Activated gamma-delta T cell (primary cell): ENCODE measurements at regions not wholly inside any gene's neighbourhood (a gene's known extent, or its start where the extent isn't known, plus 50 kb on each side); places are given as distances from the start of the nearest gene placed in this dataset.
"Not testable (repeated sequence)": the region's sequence is repeated elsewhere in the genome, so short reads cannot be mapped to it uniquely, and the experiment has no call there.

Experiments
- DNase-seq: peaks from one replicate; lab custom pipeline; 2025; lab: John Stamatoyannopoulos, UW

DNA sequence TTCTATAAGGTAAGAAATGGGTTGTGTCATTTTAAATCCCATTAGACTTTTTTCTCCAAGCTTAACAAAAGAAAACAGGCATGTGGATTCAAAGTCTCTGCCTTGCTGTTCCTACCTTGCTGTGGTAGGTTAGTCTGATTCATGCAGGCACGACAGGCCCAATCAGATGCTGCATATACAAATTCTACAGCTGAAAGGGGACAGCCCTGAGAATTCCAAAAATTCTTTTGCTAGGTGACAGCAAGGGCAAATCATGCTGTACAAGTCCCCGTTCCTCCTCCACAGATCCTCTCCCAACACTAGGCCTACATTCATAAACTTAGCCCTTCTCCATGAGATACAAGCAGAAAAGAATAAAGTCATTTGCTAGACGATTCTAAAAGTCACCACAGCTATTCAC is 161.2 kb upstream of the THBS1 start:
- DNase-seq, result no peak

DNA sequence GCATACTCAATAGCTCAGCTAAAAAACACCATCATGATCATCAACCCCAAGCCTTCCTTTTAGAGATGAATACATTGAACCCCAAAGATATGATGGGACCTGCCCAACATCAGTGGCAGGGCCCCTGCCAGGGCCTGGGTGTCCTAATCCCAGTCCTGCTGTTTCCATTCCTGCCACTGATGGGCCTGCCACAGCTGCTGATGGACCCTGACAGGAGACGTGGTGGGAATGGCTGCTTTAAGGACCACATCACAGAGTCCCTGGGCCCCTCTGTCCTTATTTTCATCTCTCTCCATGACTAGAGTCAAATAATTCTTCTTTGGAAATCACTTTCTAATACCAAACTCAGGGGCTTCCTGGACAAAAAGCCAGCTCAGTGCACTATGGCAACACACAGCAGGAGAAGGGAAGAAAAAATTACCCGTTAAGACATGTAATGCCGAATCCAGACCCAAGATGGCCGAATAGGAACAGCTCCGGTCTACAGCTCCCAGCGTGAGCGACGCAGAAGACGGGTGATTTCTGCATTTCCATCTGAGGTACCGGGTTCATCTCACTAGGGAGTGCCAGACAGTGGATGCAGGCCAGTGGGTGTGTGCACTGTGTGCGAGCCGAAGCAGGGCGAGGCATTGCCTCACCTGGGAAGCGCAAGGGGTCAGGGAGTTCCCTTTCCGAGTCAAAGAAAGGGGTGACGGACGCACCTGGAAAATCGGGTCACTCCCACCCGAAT is 160.6 kb upstream of the THBS1 start:
- DNase-seq, result not testable (repeated sequence)

DNA sequence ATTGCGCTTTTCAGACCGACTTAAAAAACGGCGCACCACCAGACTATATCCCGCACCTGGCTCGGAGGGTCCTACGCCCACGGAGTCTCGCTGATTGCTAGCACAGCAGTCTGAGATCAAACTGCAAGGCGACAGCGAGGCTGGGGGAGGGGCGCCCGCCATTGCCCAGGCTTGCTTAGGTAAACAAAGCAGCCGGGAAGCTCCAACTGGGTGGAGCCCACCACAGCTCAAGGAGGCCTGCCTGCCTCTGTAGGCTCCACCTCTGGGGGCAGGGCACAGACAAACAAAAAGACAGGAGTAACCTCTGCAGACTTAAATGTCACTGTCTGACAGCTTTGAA is 160.1 kb upstream of the THBS1 start:
- not testable (repeated sequence) for DNase-seq

GRCh38 chr15:39426552-39427532 is 154.0 kb upstream of the THBS1 start:
- peak; percentile 29 for DNase-seq

GRCh38 chr15:39427705-39428104 is 153.2 kb upstream of the THBS1 start:
- no peak for DNase-seq

DNA sequence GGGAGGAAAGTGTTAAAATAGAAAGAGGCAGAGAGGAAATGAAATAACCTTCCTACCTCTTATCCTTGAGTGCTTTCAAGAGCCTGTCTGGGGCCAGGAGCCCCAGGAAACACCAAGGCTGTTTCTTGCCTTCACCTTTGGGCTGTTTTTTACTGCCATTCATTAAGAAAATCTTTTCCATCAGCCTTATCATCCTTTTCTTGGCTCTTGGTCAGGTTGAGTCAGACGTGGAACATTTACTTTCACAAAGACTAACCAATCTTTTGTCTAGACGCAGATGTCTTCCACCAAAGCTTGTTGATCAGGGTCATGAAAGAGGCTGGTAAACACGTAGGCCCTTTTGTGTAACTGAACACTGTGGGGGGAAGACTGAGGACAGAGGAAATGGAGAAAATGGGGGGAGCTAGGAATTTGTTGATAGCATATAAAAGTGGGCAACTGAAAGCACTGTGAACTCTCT is 151.0 kb upstream of the THBS1 start:
- DNase-seq, result no peak

DNA sequence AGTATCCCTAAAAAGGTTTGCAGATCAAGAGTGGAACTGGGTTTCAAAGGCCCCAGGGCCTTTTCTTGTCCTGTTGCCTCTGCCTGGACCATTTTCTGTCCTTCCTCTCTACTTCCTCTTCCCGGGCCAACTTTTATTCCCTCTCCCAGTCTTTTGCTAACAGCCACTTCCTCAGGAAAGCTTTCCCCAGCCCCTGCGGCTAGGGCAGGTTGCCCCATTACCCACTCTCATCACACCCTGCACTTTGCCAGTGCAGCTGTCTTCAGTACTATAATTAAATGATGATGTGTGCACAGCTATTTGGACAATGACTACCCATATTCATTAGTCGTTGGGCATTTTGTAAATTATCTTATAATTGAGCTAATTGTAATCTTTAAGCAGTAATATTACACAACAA is 150.5 kb upstream of the THBS1 start:
- DNase-seq, result no peak

DNA sequence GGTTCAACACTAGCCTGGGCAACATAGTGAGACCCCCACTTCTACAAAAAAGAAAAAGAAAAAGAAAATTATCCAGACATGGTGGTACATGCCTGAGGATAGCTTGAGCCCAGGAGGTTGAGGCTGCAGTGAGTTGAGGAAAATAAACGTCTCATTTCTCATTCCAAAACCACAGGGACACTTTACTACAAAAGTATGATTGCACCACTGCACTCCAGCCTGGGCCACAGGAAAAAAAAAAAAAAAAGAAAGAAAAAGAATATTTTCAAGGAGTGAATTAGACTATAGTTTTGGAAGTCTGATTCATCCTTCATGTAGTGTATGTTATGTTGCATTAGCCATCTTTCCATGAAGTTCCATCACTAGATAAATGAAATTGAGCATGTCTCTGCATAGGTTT is 149.5 kb upstream of the THBS1 start:
- no peak for DNase-seq

DNA sequence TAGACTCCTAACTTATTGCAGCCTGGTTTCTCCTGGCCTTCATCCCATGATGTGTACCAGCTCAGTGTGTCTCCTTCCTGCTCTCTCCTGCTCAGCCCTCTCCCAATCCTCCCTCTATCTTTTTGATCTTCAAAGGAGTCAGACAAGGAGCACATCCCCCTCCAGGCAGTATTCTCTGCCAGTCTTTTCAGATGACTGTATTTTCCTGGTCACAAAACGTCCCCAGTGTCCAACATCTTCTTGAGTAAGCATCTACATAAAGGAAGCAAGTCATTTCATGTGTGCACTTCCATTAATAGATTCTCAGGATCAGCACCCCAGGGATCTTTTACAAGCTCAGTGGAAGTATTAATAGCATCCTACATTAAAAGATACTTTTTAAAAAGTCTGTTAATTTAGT is 148.9 kb upstream of the THBS1 start:
- no peak for DNase-seq

GRCh38 chr15:39432912-39433348 is 147.9 kb upstream of the THBS1 start:
- no peak for DNase-seq

DNA sequence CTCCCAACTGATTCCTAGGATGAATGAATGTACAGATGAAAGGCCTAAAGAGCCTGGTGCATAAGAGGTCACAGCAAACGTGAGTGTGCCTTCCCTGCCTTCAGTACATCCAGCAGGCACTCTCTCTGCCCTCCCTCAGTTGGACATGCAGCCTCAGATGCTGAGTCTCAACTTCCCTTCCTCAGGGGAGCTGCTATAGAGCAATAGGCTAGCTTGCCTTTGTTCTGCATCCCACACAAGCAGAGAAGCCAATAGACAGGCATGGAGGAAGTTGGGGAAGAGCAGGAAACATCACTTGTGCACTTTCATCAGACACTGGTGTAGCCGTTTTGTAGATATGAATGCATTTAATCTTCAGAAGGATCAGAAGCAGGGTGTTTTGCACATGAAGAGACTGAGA is 147.5 kb upstream of the THBS1 start:
- DNase-seq, result no peak

DNA sequence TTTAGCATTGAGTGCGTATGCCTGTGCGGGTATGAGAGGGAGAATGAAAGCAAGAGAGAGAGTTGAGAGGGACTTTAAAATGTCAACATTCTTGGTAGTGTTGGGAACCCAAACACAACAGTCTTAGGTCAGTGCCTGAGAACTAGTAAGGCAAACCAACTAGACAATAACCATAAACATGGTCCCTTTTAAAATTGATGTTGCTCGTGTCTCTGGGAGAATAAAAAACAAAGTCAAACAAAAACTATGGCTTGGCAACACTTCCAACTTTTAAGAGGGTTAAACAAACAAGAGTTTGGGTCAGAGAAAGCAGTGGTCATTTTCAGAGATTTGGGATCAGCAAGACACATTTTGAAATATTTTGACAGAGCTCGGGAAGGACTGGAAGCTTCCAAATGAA is 146.7 kb upstream of the THBS1 start:
- DNase-seq, result no peak

- no peak for DNase-seq
Measured at GRCh38 chr15:39434751-39435238, 146.1 kb upstream of the THBS1 start.

GRCh38 chr15:39435244-39435643 is 145.6 kb upstream of the THBS1 start:
- no peak for DNase-seq

- DNase-seq, result no peak
Measured at GRCh38 chr15:39438260-39438659, 142.6 kb upstream of the THBS1 start.

- DNase-seq, result no peak
Measured at GRCh38 chr15:39438799-39439592, 141.9 kb upstream of the THBS1 start.

DNA sequence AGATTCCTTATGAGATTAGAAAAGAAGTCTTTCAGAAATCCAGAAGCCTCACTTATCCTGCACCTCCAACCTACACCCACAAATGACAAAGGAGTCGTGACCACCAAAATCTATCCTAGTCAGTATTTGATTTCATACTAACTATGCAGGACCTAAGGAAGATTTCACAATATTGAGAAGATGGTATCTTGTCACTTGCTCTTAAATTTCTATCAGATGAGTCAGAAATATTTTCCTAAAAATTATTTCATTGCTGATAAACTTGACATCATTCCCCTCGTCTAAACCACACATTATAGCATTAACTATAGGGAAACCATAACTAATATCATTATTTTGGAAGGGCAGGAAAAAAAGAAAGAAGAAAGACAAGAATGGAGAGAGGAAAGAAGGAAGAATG is 138.0 kb upstream of the THBS1 start:
- DNase-seq, result no peak

- DNase-seq, result no peak
Measured at GRCh38 chr15:39443659-39444219, 137.1 kb upstream of the THBS1 start.

DNA sequence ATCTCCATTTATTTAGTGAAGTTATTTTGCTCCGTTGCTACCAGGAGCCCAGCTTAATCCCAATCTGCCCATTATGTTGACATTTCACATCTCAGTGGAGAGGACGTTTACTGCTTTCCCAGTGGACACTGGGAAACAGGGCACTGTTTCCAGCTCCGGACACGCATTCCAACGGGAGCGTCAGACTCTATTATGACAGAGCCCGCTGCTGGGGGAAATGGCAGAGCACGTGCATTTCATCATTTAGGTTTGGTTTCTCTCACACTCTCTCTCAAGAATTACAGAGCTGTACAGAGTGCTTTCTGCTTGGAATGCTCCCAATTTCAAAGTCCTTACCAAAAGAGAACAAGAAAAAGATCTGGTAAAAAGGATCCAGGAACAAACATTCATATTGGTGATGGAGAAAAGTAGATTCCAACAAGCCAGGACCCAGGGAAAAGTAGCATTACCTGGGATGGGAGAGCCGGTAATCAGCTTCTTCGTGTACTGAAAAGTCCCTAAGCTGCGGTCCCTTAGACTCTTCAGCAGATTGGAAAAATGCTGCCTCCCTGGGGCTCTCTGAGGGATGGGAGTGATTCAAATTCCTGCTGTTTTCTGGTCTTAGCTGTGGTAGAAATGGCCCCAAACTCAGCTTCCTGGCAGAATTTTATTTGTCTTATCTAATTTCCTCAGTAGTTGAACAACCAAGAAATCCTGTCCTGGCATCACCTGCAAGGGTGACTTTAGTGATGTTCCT is 136.0 kb upstream of the THBS1 start:
- DNase-seq, result no peak

DNA sequence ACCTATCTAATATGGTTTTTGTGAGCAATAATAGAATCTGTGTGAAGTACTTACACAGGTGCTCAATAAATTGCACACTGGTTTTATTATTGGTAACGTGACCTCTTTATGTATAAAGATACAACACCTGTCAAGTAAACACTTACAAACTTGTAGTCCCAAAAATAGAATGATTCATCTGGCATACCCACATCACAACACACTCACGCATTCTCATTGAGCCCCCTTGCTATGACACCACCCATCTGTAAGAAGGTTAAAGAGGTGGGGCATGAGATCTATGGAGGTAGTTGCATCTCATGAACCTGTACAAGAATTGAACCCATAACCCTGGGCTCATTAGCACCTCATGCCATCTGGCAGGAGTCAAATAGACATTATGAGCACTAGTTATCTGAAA is 134.9 kb upstream of the THBS1 start:
- DNase-seq, result no peak

DNA sequence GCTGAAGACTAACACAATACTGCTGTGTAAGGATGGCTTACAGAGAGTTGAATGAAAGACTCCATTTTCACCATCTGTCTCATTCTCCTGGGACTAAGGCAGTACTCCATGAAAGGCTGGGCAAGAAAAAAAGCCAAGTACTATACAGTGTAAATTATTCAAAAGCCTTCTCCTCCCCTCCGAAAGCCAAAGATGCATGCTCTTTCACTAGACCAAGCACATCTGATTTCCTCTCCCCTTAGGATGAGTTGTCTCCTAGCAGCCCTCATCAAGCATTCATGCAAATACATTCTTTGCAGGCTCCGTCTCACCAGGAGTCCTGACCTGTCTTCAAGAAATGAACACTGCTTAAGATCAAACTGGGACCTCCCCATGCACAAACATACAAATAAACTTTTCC is 133.5 kb upstream of the THBS1 start:
- no peak for DNase-seq
